HG03095 (cell line): ENCODE measurements at regions not wholly inside any gene's neighbourhood (a gene's known extent, or its start where the extent isn't known, plus 50 kb on each side); places are given as distances from the start of the nearest gene placed in this dataset.

Experiments used
- ATAC-seq: cut with Tn5 transposase; IDR thresholded peaks from one replicate; pipeline ENCODE4 v1.9.1; 2021; ENCODE audit warnings: moderate library complexity; ENCODE audit not compliant: unreplicated experiment

GRCh38 chr13:73248154-73248553 is 189.3 kb downstream of the KLF5 start:
- no peak for ATAC-seq

GRCh38 chr13:73245246-73245645 is 186.4 kb downstream of the KLF5 start:
- no peak for ATAC-seq

- ATAC-seq = no peak
Observed at GRCh38 chr13:73244467-73244866, 185.7 kb downstream of the KLF5 start.

GRCh38 chr13:73242515-73243015 is 183.8 kb downstream of the KLF5 start:
- ATAC-seq = no peak

- ATAC-seq = no peak
Observed at GRCh38 chr13:73240193-73240592, 181.4 kb downstream of the KLF5 start.

GRCh38 chr13:73235385-73235784 is 176.6 kb downstream of the KLF5 start:
- no peak for ATAC-seq

GRCh38 chr13:73231471-73231870 is 172.7 kb downstream of the KLF5 start:
- ATAC-seq = no peak

- ATAC-seq = no peak
Observed at GRCh38 chr13:73230716-73231115, 171.9 kb downstream of the KLF5 start.

- ATAC-seq = no peak
Observed at GRCh38 chr13:73228546-73228945, 169.7 kb downstream of the KLF5 start.

- ATAC-seq = no peak
Observed at GRCh38 chr13:73225990-73226389, 167.2 kb downstream of the KLF5 start.

- ATAC-seq = no peak
Observed at GRCh38 chr13:73224703-73225102, 165.9 kb downstream of the KLF5 start.

GRCh38 chr13:73223372-73223781 is 164.6 kb downstream of the KLF5 start:
- peak; percentile 70 for ATAC-seq

GRCh38 chr13:73222627-73223305 is 164.0 kb downstream of the KLF5 start:
- ATAC-seq = no peak

GRCh38 chr13:73220966-73221720 is 162.3 kb downstream of the KLF5 start:
- no peak for ATAC-seq

GRCh38 chr13:73218181-73218580 is 159.4 kb downstream of the KLF5 start:
- no peak for ATAC-seq

- no peak for ATAC-seq
Observed at GRCh38 chr13:73216381-73216831, 157.6 kb downstream of the KLF5 start.

GRCh38 chr13:73215823-73216222 is 157.0 kb downstream of the KLF5 start:
- no peak for ATAC-seq

- no peak for ATAC-seq
Observed at GRCh38 chr13:73212482-73212881, 153.7 kb downstream of the KLF5 start.

GRCh38 chr13:73210218-73210883 is 151.5 kb downstream of the KLF5 start:
- ATAC-seq = no peak

GRCh38 chr13:73204952-73205351 is 146.1 kb downstream of the KLF5 start:
- no peak for ATAC-seq

GRCh38 chr13:73201626-73202025 is 142.8 kb downstream of the KLF5 start:
- ATAC-seq = no peak

- ATAC-seq = no peak
Observed at GRCh38 chr13:73198991-73199411, 140.2 kb downstream of the KLF5 start.
